ENCODE measurements at regions not wholly inside any gene's neighbourhood (a gene's known extent, or its start where the extent isn't known, plus 50 kb on each side); places are given as distances from the start of the nearest gene placed in this dataset.

- TF ChIP-seq, protein P1, sequence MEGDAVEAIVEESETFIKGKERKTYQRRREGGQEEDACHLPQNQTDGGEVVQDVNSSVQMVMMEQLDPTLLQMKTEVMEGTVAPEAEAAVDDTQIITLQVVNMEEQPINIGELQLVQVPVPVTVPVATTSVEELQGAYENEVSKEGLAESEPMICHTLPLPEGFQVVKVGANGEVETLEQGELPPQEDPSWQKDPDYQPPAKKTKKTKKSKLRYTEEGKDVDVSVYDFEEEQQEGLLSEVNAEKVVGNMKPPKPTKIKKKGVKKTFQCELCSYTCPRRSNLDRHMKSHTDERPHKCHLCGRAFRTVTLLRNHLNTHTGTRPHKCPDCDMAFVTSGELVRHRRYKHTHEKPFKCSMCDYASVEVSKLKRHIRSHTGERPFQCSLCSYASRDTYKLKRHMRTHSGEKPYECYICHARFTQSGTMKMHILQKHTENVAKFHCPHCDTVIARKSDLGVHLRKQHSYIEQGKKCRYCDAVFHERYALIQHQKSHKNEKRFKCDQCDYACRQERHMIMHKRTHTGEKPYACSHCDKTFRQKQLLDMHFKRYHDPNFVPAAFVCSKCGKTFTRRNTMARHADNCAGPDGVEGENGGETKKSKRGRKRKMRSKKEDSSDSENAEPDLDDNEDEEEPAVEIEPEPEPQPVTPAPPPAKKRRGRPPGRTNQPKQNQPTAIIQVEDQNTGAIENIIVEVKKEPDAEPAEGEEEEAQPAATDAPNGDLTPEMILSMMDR (IDR thresholded peaks at IDR 0.05): no peak
- no peak for TF ChIP-seq EZH2 (IDR thresholded peaks at IDR 0.05)
- no peak for TF ChIP-seq EZH2phosphoT487 (IDR thresholded peaks at IDR 0.05)
Observed at GRCh38 chr1:98003442-98003841, 82.6 kb upstream of the DPYD start.

Data from neural progenitor cell (in vitro differentiated cells).